ENCODE measurements at regions not wholly inside any gene's neighbourhood (a gene's known extent, or its start where the extent isn't known, plus 50 kb on each side); places are given as distances from the start of the nearest gene placed in this dataset.

DNA sequence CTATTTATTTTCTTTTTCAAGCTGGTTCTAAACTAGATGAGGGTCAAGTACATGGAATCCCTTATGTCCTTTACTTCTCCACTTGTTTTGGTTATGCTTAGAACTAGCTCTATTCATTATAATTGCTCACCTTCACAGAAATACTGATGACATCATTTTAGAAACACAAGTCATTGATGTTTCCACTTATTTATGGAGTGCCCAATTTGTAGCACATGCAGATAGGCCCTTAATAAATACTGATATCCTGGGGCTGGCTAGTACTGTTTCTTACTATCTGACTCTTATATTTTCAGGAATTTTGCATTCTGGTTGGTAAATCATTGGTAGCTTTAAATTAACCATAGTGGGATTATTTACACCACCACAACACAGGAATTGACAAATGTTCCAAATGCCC is 112.2 kb downstream of the NAA11 start (continued):
- TF ChIP-seq, protein P1, sequence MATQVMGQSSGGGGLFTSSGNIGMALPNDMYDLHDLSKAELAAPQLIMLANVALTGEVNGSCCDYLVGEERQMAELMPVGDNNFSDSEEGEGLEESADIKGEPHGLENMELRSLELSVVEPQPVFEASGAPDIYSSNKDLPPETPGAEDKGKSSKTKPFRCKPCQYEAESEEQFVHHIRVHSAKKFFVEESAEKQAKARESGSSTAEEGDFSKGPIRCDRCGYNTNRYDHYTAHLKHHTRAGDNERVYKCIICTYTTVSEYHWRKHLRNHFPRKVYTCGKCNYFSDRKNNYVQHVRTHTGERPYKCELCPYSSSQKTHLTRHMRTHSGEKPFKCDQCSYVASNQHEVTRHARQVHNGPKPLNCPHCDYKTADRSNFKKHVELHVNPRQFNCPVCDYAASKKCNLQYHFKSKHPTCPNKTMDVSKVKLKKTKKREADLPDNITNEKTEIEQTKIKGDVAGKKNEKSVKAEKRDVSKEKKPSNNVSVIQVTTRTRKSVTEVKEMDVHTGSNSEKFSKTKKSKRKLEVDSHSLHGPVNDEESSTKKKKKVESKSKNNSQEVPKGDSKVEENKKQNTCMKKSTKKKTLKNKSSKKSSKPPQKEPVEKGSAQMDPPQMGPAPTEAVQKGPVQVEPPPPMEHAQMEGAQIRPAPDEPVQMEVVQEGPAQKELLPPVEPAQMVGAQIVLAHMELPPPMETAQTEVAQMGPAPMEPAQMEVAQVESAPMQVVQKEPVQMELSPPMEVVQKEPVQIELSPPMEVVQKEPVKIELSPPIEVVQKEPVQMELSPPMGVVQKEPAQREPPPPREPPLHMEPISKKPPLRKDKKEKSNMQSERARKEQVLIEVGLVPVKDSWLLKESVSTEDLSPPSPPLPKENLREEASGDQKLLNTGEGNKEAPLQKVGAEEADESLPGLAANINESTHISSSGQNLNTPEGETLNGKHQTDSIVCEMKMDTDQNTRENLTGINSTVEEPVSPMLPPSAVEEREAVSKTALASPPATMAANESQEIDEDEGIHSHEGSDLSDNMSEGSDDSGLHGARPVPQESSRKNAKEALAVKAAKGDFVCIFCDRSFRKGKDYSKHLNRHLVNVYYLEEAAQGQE (IDR thresholded peaks at IDR 0.05; ENCODE audit: borderline replicate concordance), result no peak
- TF ChIP-seq, protein P1 (CRISPR knock-in tag; IDR thresholded peaks at IDR 0.05; ENCODE audit: low read depth), result no peak
- TF ChIP-seq CAMTA2 (CRISPR knock-in tag; conservative IDR thresholded peaks at IDR 0.05) (0 out of 2 replicates have a peak, but pooled peaks have one; percentile 49), ZNF76 (CRISPR knock-in tag; IDR thresholded peaks at IDR 0.05; ENCODE audit: borderline replicate concordance) (0 out of 2 replicates have a peak, but pooled peaks have one; percentile 40), ZNF175 (CRISPR knock-in tag; IDR thresholded peaks at IDR 0.05; ENCODE audit: low read depth) (peak; percentile 75; the same call in 1 of the 2 replicates), L3MBTL2 (IDR thresholded peaks at IDR 0.05) (0 out of 2 replicates have a peak, but pooled peaks have one; percentile 18), ATF1 (CRISPR knock-in tag; IDR thresholded peaks at IDR 0.05) (no peak), ATF1 (tag; IDR thresholded peaks at IDR 0.05) (0 out of 2 replicates have a peak, but pooled peaks have one; percentile 25), JUN (IDR thresholded peaks at IDR 0.05; ENCODE audit: borderline replicate concordance, low read depth, low read length) (peak; percentile 24; the same call in 1 of the 2 replicates), JUN (CRISPR knock-in tag; IDR thresholded peaks at IDR 0.05; ENCODE audit: borderline replicate concordance) (no peak), NR4A1 (CRISPR knock-in tag; IDR thresholded peaks at IDR 0.05) (no peak), NR4A1 (tag; IDR thresholded peaks at IDR 0.05) (0 out of 2 replicates have a peak, but pooled peaks have one; percentile 38), ZNF766 (CRISPR knock-in tag; conservative IDR thresholded peaks at IDR 0.05) (peak; percentile 55; the same call in 1 of the 2 replicates)
- TF ChIP-seq, protein P2, sequence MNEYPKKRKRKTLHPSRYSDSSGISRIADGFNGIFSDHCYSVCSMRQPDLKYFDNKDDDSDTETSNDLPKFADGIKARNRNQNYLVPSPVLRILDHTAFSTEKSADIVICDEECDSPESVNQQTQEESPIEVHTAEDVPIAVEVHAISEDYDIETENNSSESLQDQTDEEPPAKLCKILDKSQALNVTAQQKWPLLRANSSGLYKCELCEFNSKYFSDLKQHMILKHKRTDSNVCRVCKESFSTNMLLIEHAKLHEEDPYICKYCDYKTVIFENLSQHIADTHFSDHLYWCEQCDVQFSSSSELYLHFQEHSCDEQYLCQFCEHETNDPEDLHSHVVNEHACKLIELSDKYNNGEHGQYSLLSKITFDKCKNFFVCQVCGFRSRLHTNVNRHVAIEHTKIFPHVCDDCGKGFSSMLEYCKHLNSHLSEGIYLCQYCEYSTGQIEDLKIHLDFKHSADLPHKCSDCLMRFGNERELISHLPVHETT (CRISPR knock-in tag; conservative IDR thresholded peaks at IDR 0.05 in 1 of 2, IDR thresholded peaks at IDR 0.05 in 1 of 2), result 0 out of 4 replicates have a peak, but pooled peaks of 1 of the 2 experiments have one; percentile 4
- TF ChIP-seq, protein P3, sequence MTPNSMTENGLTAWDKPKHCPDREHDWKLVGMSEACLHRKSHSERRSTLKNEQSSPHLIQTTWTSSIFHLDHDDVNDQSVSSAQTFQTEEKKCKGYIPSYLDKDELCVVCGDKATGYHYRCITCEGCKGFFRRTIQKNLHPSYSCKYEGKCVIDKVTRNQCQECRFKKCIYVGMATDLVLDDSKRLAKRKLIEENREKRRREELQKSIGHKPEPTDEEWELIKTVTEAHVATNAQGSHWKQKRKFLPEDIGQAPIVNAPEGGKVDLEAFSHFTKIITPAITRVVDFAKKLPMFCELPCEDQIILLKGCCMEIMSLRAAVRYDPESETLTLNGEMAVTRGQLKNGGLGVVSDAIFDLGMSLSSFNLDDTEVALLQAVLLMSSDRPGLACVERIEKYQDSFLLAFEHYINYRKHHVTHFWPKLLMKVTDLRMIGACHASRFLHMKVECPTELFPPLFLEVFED (CRISPR knock-in tag; conservative IDR thresholded peaks at IDR 0.05), result 0 out of 2 replicates have a peak, but pooled peaks have one; percentile 8

Data from K562 (cell line).